Spinal cord (tissue), 9 donors: ENCODE measurements at regions not wholly inside any gene's neighbourhood (a gene's known extent, or its start where the extent isn't known, plus 50 kb on each side); places are given as distances from the start of the nearest gene placed in this dataset.

ENCODE experiments used
- DNase-seq, 6 donors: peaks; one replicate each; pipeline versions ENCODE4 v3.0.0 to v3.0.0-alpha.2; 2013 to 2015; ENCODE audit warnings: low spot score in 6 of 6, low read depth in 4 of 6
- H3K27ac ChIP-seq: one replicate; pipeline ENCODE4 v1.5.1; 2013; ENCODE audit warnings: low read depth, low read length, control low read depth
- H3K27me3 ChIP-seq: one replicate; pipeline ENCODE4 v1.6.1; 2013; ENCODE audit warnings: low read length; ENCODE audit not compliant: control insufficient read depth, insufficient read depth
- H3K36me3 ChIP-seq: one replicate; pipeline ENCODE4 v1.6.1; 2013; ENCODE audit warnings: low read length; ENCODE audit not compliant: control insufficient read depth, insufficient read depth
- H3K4me1 ChIP-seq: one replicate; pipeline ENCODE4 v1.6.1; 2013; ENCODE audit warnings: low read length; ENCODE audit not compliant: control insufficient read depth, insufficient read depth
- H3K4me3 ChIP-seq: one replicate; pipeline ENCODE4 v1.5.1; 2013; ENCODE audit warnings: low read depth, low read length, control low read depth
- H3K9me3 ChIP-seq: one replicate; pipeline ENCODE4 v1.6.1; 2013; ENCODE audit warnings: low read length; ENCODE audit not compliant: control insufficient read depth, insufficient read depth
- WGBS: methylation state at CpG from one replicate; pipeline ENCODE4 v1.1.5; 2013; ENCODE audit warnings: missing lambda C conversion rate; ENCODE audit not compliant: insufficient coverage; 5-methylcytosine and 5-hydroxymethylcytosine counted together
- donor health status: healthy.

- WGBS, result 55% methylated on average over 8 of the region's 12 CpGs
- Histone ChIP-seq H3K4me1 (no peaks in the 10 kb centered on the region), H3K9me3 (no peaks in the 10 kb centered on the region), H3K27me3 (peaks cover 2% of the 10 kb centered on the region), H3K36me3 (no peaks in the 10 kb centered on the region), H3K27ac (peak overlapping the region; percentile 29), H3K4me3 (no peak overlapping the region)
- DNase-seq, result peak; percentile 50 to 94 (median 74)
Measured at GRCh38 chr9:4366591-4367330, 66.9 kb upstream of the GLIS3 start.

GRCh38 chr9:4365055-4365454 lies 65.2 kb upstream of the GLIS3 start:
- Histone ChIP-seq H3K27ac (no peak overlapping the region), H3K4me1 (no peaks in the 10 kb centered on the region), H3K27me3 (peaks cover 2% of the 10 kb centered on the region), H3K9me3 (no peaks in the 10 kb centered on the region), H3K4me3 (no peak overlapping the region), H3K36me3 (no peaks in the 10 kb centered on the region)
- 100% methylated on average over 2 of the region's 4 CpGs for WGBS
- no peak for DNase-seq

- DNase-seq, result no peak
- peaks cover 2% of the 10 kb centered on the region for H3K27me3 ChIP-seq
- H3K4me1 ChIP-seq, result no peaks in the 10 kb centered on the region
- H3K9me3 ChIP-seq, result no peaks in the 10 kb centered on the region
- WGBS, result 95% methylated on average over 4 of the region's 4 CpGs
- H3K36me3 ChIP-seq, result no peaks in the 10 kb centered on the region
- no peak overlapping the region for H3K4me3 ChIP-seq
- no peak overlapping the region for H3K27ac ChIP-seq
Measured at GRCh38 chr9:4362281-4362680, 62.4 kb upstream of the GLIS3 start.

- Histone ChIP-seq H3K9me3 (no peaks in the 10 kb centered on the region), H3K27ac (no peak overlapping the region), H3K4me3 (no peak overlapping the region), H3K27me3 (peaks cover 2% of the 10 kb centered on the region), H3K4me1 (no peaks in the 10 kb centered on the region), H3K36me3 (no peaks in the 10 kb centered on the region)
- WGBS, result 98% methylated on average over 8 of the region's 8 CpGs
- DNase-seq, result no peak
Measured at GRCh38 chr9:4359016-4359415, 59.1 kb upstream of the GLIS3 start.

- Histone ChIP-seq H3K9me3 (no peaks in the 10 kb centered on the region), H3K4me1 (no peaks in the 10 kb centered on the region), H3K27ac (no peak overlapping the region), H3K36me3 (no peaks in the 10 kb centered on the region), H3K27me3 (peaks cover 2% of the 10 kb centered on the region), H3K4me3 (no peak overlapping the region)
- no peak for DNase-seq
- no CpG with 5 or more reads among the region's 3 CpGs for WGBS
Measured at GRCh38 chr9:4357929-4358328, 58.1 kb upstream of the GLIS3 start.

- H3K4me1 ChIP-seq, result no peaks in the 10 kb centered on the region
Measured at GRCh38 chr9:4356306-4356705, 56.4 kb upstream of the GLIS3 start.

GRCh38 chr9:4353236-4353635 lies 53.4 kb upstream of the GLIS3 start:
- no peaks in the 10 kb centered on the region for H3K9me3 ChIP-seq
- WGBS, result 78% methylated on average over 3 of the region's 3 CpGs
- H3K36me3 ChIP-seq, result no peaks in the 10 kb centered on the region
- H3K4me1 ChIP-seq, result no peaks in the 10 kb centered on the region
- no peak for DNase-seq
- no peak overlapping the region for H3K4me3 ChIP-seq
- no peak overlapping the region for H3K27ac ChIP-seq
- no peaks in the 10 kb centered on the region for H3K27me3 ChIP-seq

More at GRCh38 chr9:4356306-4356705, 56.4 kb upstream of the GLIS3 start:
- Histone ChIP-seq H3K27me3 (no peaks in the 10 kb centered on the region), H3K9me3 (no peaks in the 10 kb centered on the region), H3K36me3 (no peaks in the 10 kb centered on the region), H3K4me3 (no peak overlapping the region), H3K27ac (no peak overlapping the region)
- DNase-seq, result no peak
- 60% methylated on average over 1 of the region's 2 CpGs for WGBS

- Histone ChIP-seq H3K4me3 (no peak overlapping the region), H3K4me1 (no peaks in the 10 kb centered on the region), H3K9me3 (no peaks in the 10 kb centered on the region), H3K36me3 (no peaks in the 10 kb centered on the region), H3K27ac (no peak overlapping the region), H3K27me3 (no peaks in the 10 kb centered on the region)
- WGBS, result 90% methylated on average over 2 of the region's 9 CpGs
- no peak for DNase-seq
Measured at GRCh38 chr9:4349816-4350418, 50.0 kb upstream of the GLIS3 start.
